IMR-90 (cell line): ENCODE measurements at regions not wholly inside any gene's neighbourhood (a gene's known extent, or its start where the extent isn't known, plus 50 kb on each side); places are given as distances from the start of the nearest gene placed in this dataset.

Experiments used
- ATAC-seq: fragments of 200-7000 bp; cut with Tn5 transposase; 2 replicates; pipeline ENCODE4 v1.9.1; 2020; ENCODE audit warnings: low read depth, mild to moderate bottlenecking, moderate library complexity
- BruUV-seq: library from RNA; stranded (reverse); fragments of 400-500 nt; replicated peaks from 2 replicates; lab custom pipeline; 2021; lab: Mats Ljungman, UMichigan
- CTCF ChIA-PET: fragments of 300-600 bp; formaldehyde crosslinking; extraction: SDS; loops from one replicate; lab custom pipeline; 2021; ENCODE audit warnings: antibody characterized with exemption; lab: Yijun Ruan, JAX
- POLR2A ChIA-PET: fragments of 300-600 bp; sonication (Branson Sonifier 250); formaldehyde crosslinking; loops from one replicate; lab custom pipeline; 2022; ENCODE audit warnings: antibody characterized with exemption; ENCODE audit not compliant: unreplicated experiment; lab: Charles Lee
- DNase-seq: peaks from one replicate; pipeline ENCODE4 v3.0.0; 2013
- H2AFZ ChIP-seq: replicated peaks from 2 replicates; pipeline ENCODE3; 2013; ENCODE audit warnings: low read length, mild to moderate bottlenecking; ENCODE audit not compliant: poor library complexity
- H2AK5ac ChIP-seq: 2 replicates; pipeline ENCODE4 v1.6.1; 2013; ENCODE audit warnings: low read depth, low read length, inconsistent platforms
- H2AK9ac ChIP-seq: replicated peaks from 2 replicates; pipeline ENCODE3; 2013; ENCODE audit warnings: mild to moderate bottlenecking, low read depth, low read length, moderate library complexity; ENCODE audit not compliant: poor library complexity
- H2BK120ac ChIP-seq: 2 replicates; pipeline ENCODE4 v1.6.1; 2013; ENCODE audit warnings: low read depth, low read length, inconsistent platforms
- H2BK15ac ChIP-seq: 3 replicates; pipeline ENCODE4 v1.6.1; 2013; ENCODE audit warnings: low read depth, low read length, inconsistent platforms
- H2BK20ac ChIP-seq: 2 replicates; pipeline ENCODE4 v1.6.1; 2013; ENCODE audit warnings: low read depth, mild to moderate bottlenecking, inconsistent platforms, low read length, moderate library complexity
- H2BK5ac ChIP-seq: 2 replicates; pipeline ENCODE4 v1.6.1; 2013; ENCODE audit warnings: mild to moderate bottlenecking, low read depth, low read length, inconsistent platforms; ENCODE audit not compliant: poor library complexity, severe bottlenecking
- H3K14ac ChIP-seq: replicated peaks from 2 replicates; pipeline ENCODE4 v1.6.1; 2013; ENCODE audit warnings: low read depth, low read length, inconsistent platforms
- H3K18ac ChIP-seq: 2 replicates; pipeline ENCODE4 v1.6.1; 2013; ENCODE audit warnings: low read depth, low read length, control low read depth
- H3K23ac ChIP-seq: 2 replicates; pipeline ENCODE4 v1.6.1; 2013; ENCODE audit warnings: low read depth, low read length, inconsistent platforms
- H3K27ac ChIP-seq: 2 replicates; pipeline ENCODE4 v1.5.1; 2013; ENCODE audit warnings: mild to moderate bottlenecking, control low read depth, low read length; ENCODE audit not compliant: insufficient read depth
- H3K27me3 ChIP-seq: 2 replicates; pipeline ENCODE4 v1.6.1; 2013; ENCODE audit warnings: low read length; ENCODE audit not compliant: control insufficient read depth, insufficient read depth
- H3K36me3 ChIP-seq: 2 replicates; pipeline ENCODE4 v1.6.1; 2013; ENCODE audit warnings: low read length, mixed read lengths; ENCODE audit not compliant: control insufficient read depth, insufficient read depth
- H3K4ac ChIP-seq: 2 replicates; pipeline ENCODE4 v1.6.1; 2013; ENCODE audit warnings: low read depth, low read length, inconsistent platforms
- H3K4me1 ChIP-seq: 2 replicates; pipeline ENCODE4 v1.6.1; 2013; ENCODE audit warnings: low read length, mixed read lengths; ENCODE audit not compliant: control insufficient read depth, insufficient read depth
- H3K4me2 ChIP-seq: 2 replicates; pipeline ENCODE4 v1.6.1; 2013; ENCODE audit warnings: low read depth, mild to moderate bottlenecking, control low read depth, low read length, moderate library complexity
- H3K4me3 ChIP-seq: 2 replicates; pipeline ENCODE4 v1.5.1; 2013; ENCODE audit warnings: low read depth, mild to moderate bottlenecking, control low read depth, low read length, moderate library complexity; ENCODE audit not compliant: insufficient read depth
- H3K56ac ChIP-seq: 2 replicates; pipeline ENCODE4 v1.6.1; 2013; ENCODE audit warnings: low read length, inconsistent platforms; ENCODE audit not compliant: insufficient read depth; ENCODE audit errors: extremely low read depth
- H3K79me1 ChIP-seq, 2 experiments: 2 replicates each; pipeline ENCODE4 v1.6.1; 2013; ENCODE audit warnings: low read length in 2 of 2, inconsistent platforms in 1 of 2, low read depth in 1 of 2
- H3K9ac ChIP-seq: 2 replicates; pipeline ENCODE4 v1.6.1; 2013; ENCODE audit warnings: low read depth, low read length, control low read depth
- H3K9me1 ChIP-seq: 2 replicates; pipeline ENCODE4 v1.6.1; 2013; ENCODE audit warnings: low read length, inconsistent platforms; ENCODE audit not compliant: insufficient read depth
- H3K9me3 ChIP-seq: 2 replicates; pipeline ENCODE4 v1.6.1; 2013; ENCODE audit warnings: low read length; ENCODE audit not compliant: control insufficient read depth, insufficient read depth
- H4K20me1 ChIP-seq: 2 replicates; pipeline ENCODE4 v1.6.1; 2013; ENCODE audit warnings: low read length, inconsistent platforms; ENCODE audit not compliant: insufficient read depth
- H4K5ac ChIP-seq: 2 replicates; pipeline ENCODE4 v1.6.1; 2013; ENCODE audit warnings: mild to moderate bottlenecking, low read depth, low read length, control low read depth
- H4K8ac ChIP-seq, 2 experiments: 2 replicates each; pipeline ENCODE4 v1.6.1; 2013; ENCODE audit warnings: low read depth in 2 of 2, low read length in 2 of 2, control low read depth in 1 of 2, inconsistent platforms in 1 of 2
- H4K91ac ChIP-seq: 2 replicates; pipeline ENCODE4 v1.6.1; 2013; ENCODE audit warnings: low read depth, low read length, inconsistent platforms; ENCODE audit not compliant: insufficient read depth
- BHLHE40 ChIP-seq: fragments of 150-350 bp; IDR thresholded peaks from 2 replicates; pipeline ENCODE4 v1.6.1; 2016; ENCODE audit warnings: mild to moderate bottlenecking, low read depth, low read length
- CEBPB ChIP-seq: IDR thresholded peaks from 2 replicates; pipeline ENCODE4 v1.6.1; 2012; ENCODE audit warnings: low read depth, low read length, improper control_type of control experiment
- CHD1 ChIP-seq: IDR thresholded peaks from 2 replicates; pipeline ENCODE4 v1.6.1; 2012; ENCODE audit warnings: low read depth, low read length, improper control_type of control experiment
- FOS ChIP-seq: fragments of 150-350 bp; IDR thresholded peaks from 2 replicates; pipeline ENCODE4 v1.6.1; 2016; ENCODE audit warnings: low read depth, low read length
- MAFK ChIP-seq: IDR thresholded peaks from 2 replicates; pipeline ENCODE4 v1.6.1; 2012; ENCODE audit warnings: low read depth, low read length, improper control_type of control experiment
- MAZ ChIP-seq: IDR thresholded peaks from 2 replicates; pipeline ENCODE4 v1.6.1; 2012; ENCODE audit warnings: low read depth, mild to moderate bottlenecking, low read length, improper control_type of control experiment, moderate library complexity, borderline replicate concordance
- NFE2L2 ChIP-seq: fragments of 150-350 bp; IDR thresholded peaks from 2 replicates; pipeline ENCODE4 v1.6.1; 2016; ENCODE audit warnings: low read depth, mild to moderate bottlenecking, low read length
- POLR2A ChIP-seq: IDR thresholded peaks from 2 replicates; pipeline ENCODE4 v1.6.1; 2012; ENCODE audit warnings: mild to moderate bottlenecking, low read depth, low read length
- RAD21 ChIP-seq: IDR thresholded peaks from 2 replicates; pipeline ENCODE4 v1.6.1; 2012; ENCODE audit warnings: low read length, improper control_type of control experiment
- RCOR1 ChIP-seq: IDR thresholded peaks from 2 replicates; pipeline ENCODE4 v1.6.1; 2012; ENCODE audit warnings: mild to moderate bottlenecking, low read length, improper control_type of control experiment; ENCODE audit not compliant: insufficient replicate concordance
- RFX5 ChIP-seq: IDR thresholded peaks from 2 replicates; pipeline ENCODE4 v1.8.0; 2012; ENCODE audit warnings: low read depth, mild to moderate bottlenecking, low read length, moderate library complexity
- SMC3 ChIP-seq: fragments of 150-350 bp; IDR thresholded peaks from 2 replicates; pipeline ENCODE4 v1.6.1; 2016; ENCODE audit warnings: low read depth, mild to moderate bottlenecking, antibody characterized with exemption, low read length, moderate library complexity
- WGBS, 2 experiments: methylation state at CpG; one replicate each; pipeline versions ENCODE4 v1.1.5 to v1.1.7; 2013; ENCODE audit warnings: missing lambda C conversion rate in 2 of 2; ENCODE audit not compliant: insufficient read length in 1 of 2; ENCODE audit errors: extremely low coverage in 2 of 2; 5-methylcytosine and 5-hydroxymethylcytosine counted together
- dilution Hi-C: fragments of 300-500 bp; cut with HindIII; formaldehyde crosslinking; loops from one replicate; pipeline ENCODE4 v1.14.3; 2018; ENCODE audit warnings: low sequenced_read_pairs; ENCODE audit not compliant: unreplicated experiment
- in situ Hi-C: fragments of 300-500 bp; cut with MboI; formaldehyde crosslinking; loops from 3 replicates; pipeline ENCODE4 v1.14.3; 2019; ENCODE audit warnings: low sequenced_read_pairs, inconsistent platforms, mixed read lengths
- intact Hi-C: fragments of 100-400 bp; cut with micrococcal nuclease; formaldehyde crosslinking; loops from 2 replicates; pipeline ENCODE4 v1.10.0; 2022
- TF ChIP-seq, protein P1 (sequence below): fragments of 150-350 bp; IDR thresholded peaks from 2 replicates; pipeline ENCODE4 v1.6.1; 2016; ENCODE audit warnings: low read depth, mild to moderate bottlenecking, low read length, moderate library complexity, borderline replicate concordance
- TF ChIP-seq, protein P2 (sequence below): conservative IDR thresholded peaks from 2 replicates; pipeline ENCODE4 v1.5.1; 2012; ENCODE audit warnings: mild to moderate bottlenecking, low read depth, low read length, improper control_type of control experiment
- TF ChIP-seq, protein P3 (sequence below): fragments of 150-350 bp; IDR thresholded peaks from 2 replicates; pipeline ENCODE4 v1.6.1; 2017; ENCODE audit warnings: mild to moderate bottlenecking, antibody characterized with exemption, low read length, low read depth

DNA sequence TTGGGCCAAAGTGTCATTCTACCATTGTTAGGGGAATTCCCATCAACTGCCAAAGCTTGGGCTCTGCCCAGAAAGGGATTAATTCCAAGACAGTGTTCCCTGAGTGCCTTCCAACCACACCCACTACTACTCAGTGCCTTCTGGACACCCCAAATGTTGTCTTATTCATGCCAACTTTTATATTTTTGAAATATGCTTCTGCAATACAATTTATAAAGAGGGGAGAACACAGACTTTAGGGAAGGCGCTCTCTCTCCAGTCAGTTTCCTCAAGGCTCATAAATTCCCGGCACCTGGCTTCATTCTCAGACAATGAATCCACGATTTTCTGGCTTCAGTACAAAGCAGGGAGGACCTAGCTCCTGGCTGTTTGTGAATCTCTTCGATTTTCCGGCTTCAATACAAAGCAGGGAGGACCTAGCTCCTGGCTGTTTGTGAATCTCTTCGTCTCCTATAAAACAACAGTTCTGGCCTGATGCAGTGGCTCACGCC is 120.1 kb upstream of the MYO10 start:
- no peaks in the 10 kb centered on the region for H4K20me1 ChIP-seq
- ChIA-PET CTCF (no interaction called here), POLR2A (no interaction called here)
- intact Hi-C loops, result no loop called here
- peak overlapping the region; percentile 27; the same call in 1 of the 2 replicates for H2AK5ac ChIP-seq
- in situ Hi-C loops, result no loop called here
- peak overlapping the region; percentile 19; the same call in 1 of the 2 replicates for H2BK120ac ChIP-seq
- no peak for ATAC-seq
- H3K56ac ChIP-seq, result no peak overlapping the region
- no peak overlapping the region for H4K8ac ChIP-seq
- dilution Hi-C loops, result no loop called here
- 0 out of 2 replicates have a peak overlapping the region, but pooled peaks have one; percentile 26 for H2BK20ac ChIP-seq
- no peak overlapping the region for H3K4me2 ChIP-seq
- H3K27ac ChIP-seq, result no peak overlapping the region
- BruUV-seq, result no TSS peak
- H2AK9ac ChIP-seq, result no peak overlapping the region
- H3K14ac ChIP-seq, result peak overlapping the region; percentile 31
- H2BK5ac ChIP-seq, result no peak overlapping the region
- no peaks in the 10 kb centered on the region; a peak in 1 of 4 replicates for H3K79me1 ChIP-seq
- H3K23ac ChIP-seq, result no peak overlapping the region
- no peak overlapping the region for H4K5ac ChIP-seq
- no peak for DNase-seq
- no peak overlapping the region for H2AFZ ChIP-seq
- peaks cover 2% of the 10 kb centered on the region; the same call in 1 of the 2 replicates for H3K9me1 ChIP-seq
- H3K9me3 ChIP-seq, result no peaks in the 10 kb centered on the region
- H4K91ac ChIP-seq, result no peak overlapping the region
- H3K4ac ChIP-seq, result no peak overlapping the region; the same call in 1 of the 2 replicates
- no peaks in the 10 kb centered on the region for H3K36me3 ChIP-seq
- no peak overlapping the region for H3K9ac ChIP-seq
- 87% methylated on average over 3 of the region's 7 CpGs; no CpG with 5 or more reads in 1 of the 2 experiments for WGBS, 2 experiments
- H2BK15ac ChIP-seq, result no peak overlapping the region; the same call in 2 of the 3 replicates
- no peaks in the 10 kb centered on the region for H3K27me3 ChIP-seq
- no peak overlapping the region for H3K4me3 ChIP-seq
- no peak overlapping the region for H3K18ac ChIP-seq
- no peak for TF ChIP-seq FOS
- TF ChIP-seq, protein P1, sequence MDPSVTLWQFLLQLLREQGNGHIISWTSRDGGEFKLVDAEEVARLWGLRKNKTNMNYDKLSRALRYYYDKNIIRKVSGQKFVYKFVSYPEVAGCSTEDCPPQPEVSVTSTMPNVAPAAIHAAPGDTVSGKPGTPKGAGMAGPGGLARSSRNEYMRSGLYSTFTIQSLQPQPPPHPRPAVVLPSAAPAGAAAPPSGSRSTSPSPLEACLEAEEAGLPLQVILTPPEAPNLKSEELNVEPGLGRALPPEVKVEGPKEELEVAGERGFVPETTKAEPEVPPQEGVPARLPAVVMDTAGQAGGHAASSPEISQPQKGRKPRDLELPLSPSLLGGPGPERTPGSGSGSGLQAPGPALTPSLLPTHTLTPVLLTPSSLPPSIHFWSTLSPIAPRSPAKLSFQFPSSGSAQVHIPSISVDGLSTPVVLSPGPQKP, result no peak
- TF ChIP-seq CEBPB, result no peak
- TF ChIP-seq POLR2A, result no peak
- no peak for TF ChIP-seq BHLHE40
- TF ChIP-seq NFE2L2, result no peak
- no peak for TF ChIP-seq RCOR1
- TF ChIP-seq, protein P2, sequence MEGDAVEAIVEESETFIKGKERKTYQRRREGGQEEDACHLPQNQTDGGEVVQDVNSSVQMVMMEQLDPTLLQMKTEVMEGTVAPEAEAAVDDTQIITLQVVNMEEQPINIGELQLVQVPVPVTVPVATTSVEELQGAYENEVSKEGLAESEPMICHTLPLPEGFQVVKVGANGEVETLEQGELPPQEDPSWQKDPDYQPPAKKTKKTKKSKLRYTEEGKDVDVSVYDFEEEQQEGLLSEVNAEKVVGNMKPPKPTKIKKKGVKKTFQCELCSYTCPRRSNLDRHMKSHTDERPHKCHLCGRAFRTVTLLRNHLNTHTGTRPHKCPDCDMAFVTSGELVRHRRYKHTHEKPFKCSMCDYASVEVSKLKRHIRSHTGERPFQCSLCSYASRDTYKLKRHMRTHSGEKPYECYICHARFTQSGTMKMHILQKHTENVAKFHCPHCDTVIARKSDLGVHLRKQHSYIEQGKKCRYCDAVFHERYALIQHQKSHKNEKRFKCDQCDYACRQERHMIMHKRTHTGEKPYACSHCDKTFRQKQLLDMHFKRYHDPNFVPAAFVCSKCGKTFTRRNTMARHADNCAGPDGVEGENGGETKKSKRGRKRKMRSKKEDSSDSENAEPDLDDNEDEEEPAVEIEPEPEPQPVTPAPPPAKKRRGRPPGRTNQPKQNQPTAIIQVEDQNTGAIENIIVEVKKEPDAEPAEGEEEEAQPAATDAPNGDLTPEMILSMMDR, result no peak
- TF ChIP-seq RFX5, result no peak
- TF ChIP-seq MAZ, result no peak
- TF ChIP-seq SMC3, result no peak
- no peak for TF ChIP-seq RAD21
- TF ChIP-seq MAFK, result no peak
- TF ChIP-seq CHD1, result no peak
- TF ChIP-seq, protein P3, sequence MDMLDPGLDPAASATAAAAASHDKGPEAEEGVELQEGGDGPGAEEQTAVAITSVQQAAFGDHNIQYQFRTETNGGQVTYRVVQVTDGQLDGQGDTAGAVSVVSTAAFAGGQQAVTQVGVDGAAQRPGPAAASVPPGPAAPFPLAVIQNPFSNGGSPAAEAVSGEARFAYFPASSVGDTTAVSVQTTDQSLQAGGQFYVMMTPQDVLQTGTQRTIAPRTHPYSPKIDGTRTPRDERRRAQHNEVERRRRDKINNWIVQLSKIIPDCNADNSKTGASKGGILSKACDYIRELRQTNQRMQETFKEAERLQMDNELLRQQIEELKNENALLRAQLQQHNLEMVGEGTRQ, result no peak
- H3K4me1 ChIP-seq, result peaks cover 5% of the 10 kb centered on the region
